Erythroblast (primary cell): ENCODE measurements at regions not wholly inside any gene's neighbourhood (a gene's known extent, or its start where the extent isn't known, plus 50 kb on each side); places are given as distances from the start of the nearest gene placed in this dataset.

ENCODE experiments used
- DNase-seq, 2 experiments: peaks; one replicate each; lab custom pipeline; 2025; lab: John Stamatoyannopoulos, UW
- GATA1 ChIP-seq: IDR thresholded peaks from 2 replicates; pipeline ENCODE4 v1.6.1; 2011; ENCODE audit warnings: low read depth, mild to moderate bottlenecking, control low read depth, low read length, moderate library complexity
- POLR2A ChIP-seq: IDR thresholded peaks from 2 replicates; pipeline ENCODE4 v1.6.1; 2011; ENCODE audit warnings: mild to moderate bottlenecking, low read length

- DNase-seq = no peak
- TF ChIP-seq GATA1 (no peak), POLR2A (no peak)
These were observed 465.0 kb downstream of the TAF11L14 start for GRCh38 chr5:18099261-18099660.

GRCh38 chr5:18101532-18101931 is 467.3 kb downstream of the TAF11L14 start:
- TF ChIP-seq GATA1 (no peak), POLR2A (no peak)
- no peak for DNase-seq

- no peak for DNase-seq
- TF ChIP-seq POLR2A = no peak
- no peak for TF ChIP-seq GATA1
These were observed 468.5 kb downstream of the TAF11L14 start for GRCh38 chr5:18102733-18103132.

- TF ChIP-seq GATA1 (no peak), POLR2A (no peak)
- no peak for DNase-seq
These were observed 471.2 kb downstream of the TAF11L14 start for GRCh38 chr5:18105449-18105848.

GRCh38 chr5:18111906-18112465 is 477.7 kb downstream of the TAF11L14 start:
- no peak for TF ChIP-seq POLR2A
- no peak for TF ChIP-seq GATA1
- DNase-seq = no peak

GRCh38 chr5:18113721-18114120 is 479.5 kb downstream of the TAF11L14 start:
- no peak for DNase-seq
- TF ChIP-seq GATA1 (no peak), POLR2A (no peak)

GRCh38 chr5:18114151-18114757 is 480.0 kb downstream of the TAF11L14 start:
- DNase-seq = no peak
- TF ChIP-seq GATA1 = no peak
- no peak for TF ChIP-seq POLR2A

GRCh38 chr5:18117968-18118367 is 483.7 kb downstream of the TAF11L14 start:
- no peak for DNase-seq
- TF ChIP-seq GATA1 (no peak), POLR2A (no peak)

- TF ChIP-seq POLR2A = no peak
- TF ChIP-seq GATA1 = no peak
- DNase-seq = no peak
These were observed 485.0 kb downstream of the TAF11L14 start for GRCh38 chr5:18119156-18119785.

- TF ChIP-seq POLR2A = no peak
- no peak for TF ChIP-seq GATA1
- DNase-seq = no peak
These were observed 507.0 kb downstream of the TAF11L14 start for GRCh38 chr5:18141222-18141621.

- TF ChIP-seq GATA1 (no peak), POLR2A (no peak)
- DNase-seq = no peak
These were observed 508.6 kb downstream of the TAF11L14 start for GRCh38 chr5:18142831-18143230.

- no peak for TF ChIP-seq GATA1
- TF ChIP-seq POLR2A = no peak
- no peak for DNase-seq
These were observed 518.4 kb downstream of the TAF11L14 start for GRCh38 chr5:18152671-18153070.

- DNase-seq = no peak
- TF ChIP-seq GATA1 (no peak), POLR2A (no peak)
These were observed 523.9 kb downstream of the TAF11L14 start for GRCh38 chr5:18158166-18158565.

- DNase-seq = no peak
- TF ChIP-seq POLR2A (no peak), GATA1 (no peak)
These were observed 525.1 kb downstream of the TAF11L14 start for GRCh38 chr5:18159331-18159730.

- TF ChIP-seq GATA1 (no peak), POLR2A (no peak)
- no peak for DNase-seq
These were observed 537.4 kb downstream of the TAF11L14 start for GRCh38 chr5:18171684-18172083.

GRCh38 chr5:18179579-18179978 is 545.3 kb downstream of the TAF11L14 start:
- no peak for DNase-seq
- no peak for TF ChIP-seq GATA1
- TF ChIP-seq POLR2A = no peak

- no peak for TF ChIP-seq GATA1
- TF ChIP-seq POLR2A = no peak
- no peak for DNase-seq
These were observed 547.3 kb downstream of the TAF11L14 start for GRCh38 chr5:18181575-18181974.
